Lung microvascular endothelial cell (primary cell): ENCODE measurements at regions not wholly inside any gene's neighbourhood (a gene's known extent, or its start where the extent isn't known, plus 50 kb on each side); places are given as distances from the start of the nearest gene placed in this dataset.
A peak's percentile ranks its signal among the peaks of the same experiment; 100 is the strongest.
"Not testable (repeated sequence)": the region's sequence is repeated elsewhere in the genome, so short reads cannot be mapped to it uniquely, and the experiment has no call there.

Experiments
- DNase-seq, 2 donors: peaks; one replicate each; pipeline versions ENCODE4 v3.0.0 to v3.0.0-alpha.2; 2010; ENCODE audit warnings: low read depth in 2 of 2

GRCh38 chr12:46711756-46712155 is 114.0 kb downstream of the SLC38A4 start:
- DNase-seq, result no peak

- DNase-seq, result no peak
Measured at GRCh38 chr12:46710125-46710743, 115.6 kb downstream of the SLC38A4 start.

- DNase-seq, result peak in 1 of 2 donors; percentile 7
Measured at GRCh38 chr12:46702581-46703344, 123.0 kb downstream of the SLC38A4 start.

GRCh38 chr12:46701356-46701755 is 124.4 kb downstream of the SLC38A4 start:
- DNase-seq, result no peak

- DNase-seq, result no peak
Measured at GRCh38 chr12:46699986-46700385, 125.8 kb downstream of the SLC38A4 start.

- DNase-seq, result no peak
Measured at GRCh38 chr12:46698003-46698402, 127.8 kb downstream of the SLC38A4 start.

GRCh38 chr12:46693518-46693917 is 132.3 kb downstream of the SLC38A4 start:
- DNase-seq, result no peak

GRCh38 chr12:46693034-46693433 is 132.8 kb downstream of the SLC38A4 start:
- no peak for DNase-seq

GRCh38 chr12:46692606-46693005 is 133.2 kb downstream of the SLC38A4 start:
- no peak for DNase-seq

GRCh38 chr12:46686267-46686942 is 139.4 kb downstream of the SLC38A4 start:
- DNase-seq, result no peak

- not testable (repeated sequence) for DNase-seq
Measured at GRCh38 chr12:46684243-46684642, 141.6 kb downstream of the SLC38A4 start.

- no peak for DNase-seq
Measured at GRCh38 chr12:46682148-46682547, 143.6 kb downstream of the SLC38A4 start.

GRCh38 chr12:46680506-46680905 is 145.3 kb downstream of the SLC38A4 start:
- no peak for DNase-seq

GRCh38 chr12:46679754-46680153 is 146.0 kb downstream of the SLC38A4 start:
- no peak for DNase-seq

- no peak for DNase-seq
Measured at GRCh38 chr12:46678426-46678825, 147.4 kb downstream of the SLC38A4 start.

- peak; percentile 60 to 61 for DNase-seq
Measured at GRCh38 chr12:46677749-46678148, 148.0 kb downstream of the SLC38A4 start.

- DNase-seq, result no peak
Measured at GRCh38 chr12:46676797-46677520, 148.8 kb downstream of the SLC38A4 start.

GRCh38 chr12:46676396-46676795 is 149.4 kb downstream of the SLC38A4 start:
- DNase-seq, result no peak

- DNase-seq, result peak; percentile 56 to 65
Measured at GRCh38 chr12:46675736-46676135, 150.1 kb downstream of the SLC38A4 start.

GRCh38 chr12:46674800-46675199 is 151.0 kb downstream of the SLC38A4 start:
- no peak for DNase-seq

- DNase-seq, result no peak
Measured at GRCh38 chr12:46674129-46674528, 151.7 kb downstream of the SLC38A4 start.

GRCh38 chr12:46671102-46671501 is 154.7 kb downstream of the SLC38A4 start:
- DNase-seq, result no peak
